ENCODE measurements at regions not wholly inside any gene's neighbourhood (a gene's known extent, or its start where the extent isn't known, plus 50 kb on each side); places are given as distances from the start of the nearest gene placed in this dataset.

- Histone ChIP-seq H3K9me3 (no peaks in the 10 kb centered on the region), H3K27me3 (no peaks in the 10 kb centered on the region), H3K4me1 (peaks cover 0 to 20% (median 11%) of the 10 kb centered on the region in 4 donors), H3K4me3 (no peak overlapping the region), H3K27ac (peak overlapping the region; percentile 13 to 51), H3K36me3 (no peaks in the 10 kb centered on the region)
- intact Hi-C loops (cut with DNase I; ENCODE audit: low total_unique reads) = no loop called here
- TF ChIP-seq, protein P1, sequence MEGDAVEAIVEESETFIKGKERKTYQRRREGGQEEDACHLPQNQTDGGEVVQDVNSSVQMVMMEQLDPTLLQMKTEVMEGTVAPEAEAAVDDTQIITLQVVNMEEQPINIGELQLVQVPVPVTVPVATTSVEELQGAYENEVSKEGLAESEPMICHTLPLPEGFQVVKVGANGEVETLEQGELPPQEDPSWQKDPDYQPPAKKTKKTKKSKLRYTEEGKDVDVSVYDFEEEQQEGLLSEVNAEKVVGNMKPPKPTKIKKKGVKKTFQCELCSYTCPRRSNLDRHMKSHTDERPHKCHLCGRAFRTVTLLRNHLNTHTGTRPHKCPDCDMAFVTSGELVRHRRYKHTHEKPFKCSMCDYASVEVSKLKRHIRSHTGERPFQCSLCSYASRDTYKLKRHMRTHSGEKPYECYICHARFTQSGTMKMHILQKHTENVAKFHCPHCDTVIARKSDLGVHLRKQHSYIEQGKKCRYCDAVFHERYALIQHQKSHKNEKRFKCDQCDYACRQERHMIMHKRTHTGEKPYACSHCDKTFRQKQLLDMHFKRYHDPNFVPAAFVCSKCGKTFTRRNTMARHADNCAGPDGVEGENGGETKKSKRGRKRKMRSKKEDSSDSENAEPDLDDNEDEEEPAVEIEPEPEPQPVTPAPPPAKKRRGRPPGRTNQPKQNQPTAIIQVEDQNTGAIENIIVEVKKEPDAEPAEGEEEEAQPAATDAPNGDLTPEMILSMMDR (IDR thresholded peaks at IDR 0.05) = no peak
- no peak for DNase-seq
These were observed 298.5 kb upstream of the CD180 start for GRCh38 chr5:67495072-67495471.

- Histone ChIP-seq H3K4me1 (peaks cover 0 to 20% (median 11%) of the 10 kb centered on the region in 4 donors), H3K4me3 (no peak overlapping the region), H3K36me3 (no peaks in the 10 kb centered on the region), H3K27me3 (no peaks in the 10 kb centered on the region), H3K9me3 (no peaks in the 10 kb centered on the region), H3K27ac (peak overlapping the region; percentile 13 to 51)
- no peak for DNase-seq
- intact Hi-C loops (cut with DNase I; ENCODE audit: low total_unique reads) = no loop called here
- TF ChIP-seq, protein P1 (IDR thresholded peaks at IDR 0.05) = no peak
These were observed 297.7 kb upstream of the CD180 start for GRCh38 chr5:67494186-67494855.

- TF ChIP-seq, protein P1 (IDR thresholded peaks at IDR 0.05) = peak; percentile 27 to 38
- Histone ChIP-seq H3K4me1 (peaks cover 0 to 20% (median 11%) of the 10 kb centered on the region in 4 donors), H3K9me3 (no peaks in the 10 kb centered on the region), H3K27ac (no peak overlapping the region), H3K4me3 (no peak overlapping the region), H3K36me3 (no peaks in the 10 kb centered on the region), H3K27me3 (no peaks in the 10 kb centered on the region)
- peak; percentile 49 to 73 for DNase-seq
- intact Hi-C loops (cut with DNase I; ENCODE audit: low total_unique reads) = no loop called here
These were observed 297.1 kb upstream of the CD180 start for GRCh38 chr5:67493676-67494075.

- no peak overlapping the region for H3K4me3 ChIP-seq
- TF ChIP-seq, protein P1 (IDR thresholded peaks at IDR 0.05) = no peak
- no peaks in the 10 kb centered on the region for H3K9me3 ChIP-seq
- peaks cover 0 to 20% (median 11%) of the 10 kb centered on the region in 4 donors for H3K4me1 ChIP-seq
- intact Hi-C loops (cut with DNase I; ENCODE audit: low total_unique reads) = no loop called here
- no peak overlapping the region for H3K27ac ChIP-seq
- DNase-seq = no peak
- no peaks in the 10 kb centered on the region for H3K36me3 ChIP-seq
- H3K27me3 ChIP-seq = no peaks in the 10 kb centered on the region
These were observed 294.1 kb upstream of the CD180 start for GRCh38 chr5:67490543-67491321.

- intact Hi-C loops (cut with DNase I; ENCODE audit: low total_unique reads) = no loop called here
- peaks cover 0 to 6% (median 3%) of the 10 kb centered on the region in 4 donors for H3K4me1 ChIP-seq
- no peak for DNase-seq
- no peak overlapping the region for H3K27ac ChIP-seq
- H3K4me3 ChIP-seq = no peak overlapping the region
- H3K36me3 ChIP-seq = no peaks in the 10 kb centered on the region
- no peaks in the 10 kb centered on the region for H3K27me3 ChIP-seq
- TF ChIP-seq, protein P1 (IDR thresholded peaks at IDR 0.05) = no peak
- H3K9me3 ChIP-seq = no peaks in the 10 kb centered on the region
These were observed 292.3 kb upstream of the CD180 start for GRCh38 chr5:67488885-67489284.

Data from tibial artery (tissue), 4 donors.